ENCODE measurements at regions not wholly inside any gene's neighbourhood (a gene's known extent, or its start where the extent isn't known, plus 50 kb on each side); places are given as distances from the start of the nearest gene placed in this dataset.
"Not testable (repeated sequence)": the region's sequence is repeated elsewhere in the genome, so short reads cannot be mapped to it uniquely, and the experiment has no call there.

DNA sequence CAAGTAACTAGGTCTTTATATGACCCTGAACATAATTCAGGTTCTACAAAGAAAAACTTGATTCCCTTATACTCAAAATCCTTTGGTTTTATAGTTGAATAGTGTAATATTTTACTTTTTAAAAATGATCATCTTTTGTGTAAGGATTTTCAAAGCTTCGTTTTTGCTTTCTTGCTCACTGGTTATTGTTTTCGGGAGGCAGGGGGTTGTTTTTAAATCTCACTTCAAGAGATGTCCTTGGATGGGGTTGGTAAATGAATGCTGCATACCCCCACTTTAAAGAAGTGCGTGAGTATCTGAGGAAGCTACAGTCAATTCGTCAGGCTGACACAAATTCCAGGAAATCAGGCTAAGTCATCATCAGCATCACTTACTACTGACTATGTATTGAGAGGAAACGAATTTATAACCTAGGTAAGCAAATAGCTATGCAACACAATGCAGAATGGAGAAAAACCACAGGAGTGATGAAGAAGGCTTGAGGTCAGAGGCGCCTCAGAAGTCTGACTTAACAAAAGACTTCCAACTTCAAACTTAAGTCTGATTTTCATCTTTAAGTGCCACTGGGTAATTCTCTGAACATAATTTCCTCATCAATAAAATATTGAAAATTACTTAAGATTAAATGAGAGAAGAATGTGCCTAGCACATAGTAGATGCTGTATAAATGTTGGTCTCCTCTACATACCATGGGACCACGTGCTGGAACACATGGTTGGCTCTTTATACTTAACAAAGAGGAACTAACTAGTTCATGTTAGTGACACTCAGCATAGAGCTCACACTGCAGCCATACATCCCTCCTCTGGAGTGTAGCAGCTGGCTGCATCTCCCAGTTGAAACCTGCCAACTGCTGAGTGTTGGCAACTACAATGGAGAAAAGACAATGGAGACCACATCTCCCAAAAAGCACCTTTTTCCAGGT is 106.0 kb upstream of the KIF2A start:
- DNase-seq: no peak

DNA sequence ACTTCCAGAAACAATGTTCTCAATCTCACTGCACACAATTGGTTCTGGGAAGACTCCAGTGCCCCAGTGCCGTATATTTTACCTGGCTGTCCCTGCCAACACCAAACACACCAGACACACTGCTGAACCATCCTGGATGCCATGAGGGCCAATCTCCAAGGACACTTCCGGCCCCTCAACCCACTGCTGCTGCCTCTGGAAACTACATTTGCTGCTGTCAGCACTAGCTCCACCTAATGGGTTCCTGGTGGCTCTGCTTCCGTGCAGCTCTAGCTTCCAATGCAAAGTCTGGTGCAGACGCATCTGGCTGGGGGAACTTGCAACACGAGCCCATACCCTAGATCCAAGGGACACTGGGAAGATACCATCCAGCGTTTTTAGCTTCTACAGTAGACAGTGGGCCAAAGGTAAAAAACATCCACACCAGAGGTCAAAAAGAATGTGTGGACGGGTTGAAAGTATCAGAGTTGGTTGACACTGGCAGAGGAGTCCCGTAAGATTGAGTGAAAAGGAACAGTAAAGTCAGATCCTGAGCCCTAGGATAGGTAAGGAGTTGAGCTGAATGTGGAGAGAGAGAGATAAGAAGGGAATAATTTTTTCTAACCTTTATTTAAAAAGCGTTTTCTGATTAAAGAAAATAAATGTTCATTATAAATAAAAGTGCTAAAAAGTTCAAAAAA is 99.7 kb upstream of the KIF2A start:
- no peak for DNase-seq

DNA sequence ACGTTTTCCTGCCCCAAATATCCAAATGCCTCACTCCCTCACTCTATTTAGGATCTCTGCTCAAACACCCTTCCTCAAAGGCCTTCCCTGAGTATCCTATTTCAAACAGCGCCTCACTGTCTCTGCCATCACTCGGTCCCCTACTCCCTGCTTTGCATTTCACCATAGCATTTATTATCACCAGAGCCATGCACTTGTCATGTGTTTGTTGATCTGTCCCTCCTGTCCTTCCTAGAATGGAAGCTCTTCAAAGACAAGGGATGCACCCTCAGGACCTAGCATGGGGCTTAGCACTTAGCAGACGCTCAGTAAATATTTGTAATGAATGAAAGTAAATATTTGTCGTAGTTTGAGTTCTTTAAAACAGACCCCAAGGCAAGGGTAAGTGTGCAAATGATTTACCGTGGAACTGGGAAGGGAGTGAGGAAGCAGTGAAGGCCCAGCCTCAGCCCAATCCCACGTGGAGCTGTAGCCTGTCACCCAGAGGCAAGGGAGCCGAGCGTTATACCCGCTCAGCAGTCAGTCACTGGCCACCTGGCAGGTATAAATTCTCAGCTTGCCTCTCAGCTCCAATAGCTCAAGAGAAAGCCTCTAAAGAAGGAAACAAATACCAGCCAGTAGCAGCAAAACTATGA is 97.7 kb upstream of the KIF2A start:
- no peak for DNase-seq

DNA sequence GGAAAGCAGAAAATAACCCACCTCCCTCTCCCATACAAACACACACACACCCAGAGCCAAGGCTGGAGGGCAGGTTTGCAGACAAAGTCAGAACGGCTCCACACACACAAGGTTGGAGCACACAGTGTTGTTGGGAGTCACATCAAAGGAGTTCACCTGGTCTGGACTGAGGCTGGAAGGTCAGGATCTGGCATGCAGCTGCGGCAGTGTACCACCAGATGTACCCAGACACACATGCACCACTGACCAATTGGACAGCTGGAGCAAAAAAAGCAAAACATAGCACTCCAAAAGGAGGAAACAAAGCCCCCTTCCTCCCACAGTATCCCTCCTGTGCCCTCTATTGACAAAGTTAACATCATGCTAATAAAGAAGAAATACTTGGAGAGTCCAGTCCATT is 94.6 kb upstream of the KIF2A start:
- DNase-seq: no peak

DNA sequence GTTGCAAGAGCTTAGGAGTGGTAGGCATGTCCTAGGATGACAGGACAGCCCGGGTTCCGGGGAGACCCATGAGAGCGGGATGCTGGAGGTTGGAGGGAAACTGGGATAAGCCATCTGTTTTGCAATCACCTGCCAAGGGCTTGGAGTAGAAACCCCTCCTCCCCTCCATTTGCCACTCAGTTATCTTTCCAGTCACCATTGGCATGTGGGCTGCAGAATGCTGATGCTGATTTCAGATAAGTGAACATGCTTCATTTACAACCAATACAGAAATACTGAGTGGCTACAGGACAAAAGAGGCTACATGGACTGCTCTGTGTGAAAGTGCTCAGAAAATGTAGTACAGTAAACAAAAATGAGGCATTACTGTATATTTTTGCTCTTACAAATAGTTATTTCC is 93.4 kb upstream of the KIF2A start:
- DNase-seq: no peak

DNA sequence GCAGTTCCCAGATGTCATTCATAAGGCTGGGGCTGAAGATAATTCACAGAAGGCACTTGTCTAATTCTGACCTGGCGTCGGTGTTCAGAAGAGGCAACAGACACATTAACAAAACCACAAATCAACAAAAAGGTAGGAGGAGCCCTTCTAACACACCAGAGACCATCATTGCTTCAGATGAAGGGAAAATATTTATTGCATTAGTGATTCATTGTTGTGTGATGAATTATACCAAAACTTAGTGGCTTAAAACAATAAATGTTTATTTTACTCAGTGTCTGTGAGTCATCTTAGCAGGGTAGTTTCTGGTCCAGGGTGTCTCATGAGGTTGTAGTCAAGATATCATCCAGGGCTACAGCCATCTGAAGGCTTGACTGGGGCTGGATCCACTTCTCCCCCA is 91.3 kb upstream of the KIF2A start:
- DNase-seq: no peak

DNA sequence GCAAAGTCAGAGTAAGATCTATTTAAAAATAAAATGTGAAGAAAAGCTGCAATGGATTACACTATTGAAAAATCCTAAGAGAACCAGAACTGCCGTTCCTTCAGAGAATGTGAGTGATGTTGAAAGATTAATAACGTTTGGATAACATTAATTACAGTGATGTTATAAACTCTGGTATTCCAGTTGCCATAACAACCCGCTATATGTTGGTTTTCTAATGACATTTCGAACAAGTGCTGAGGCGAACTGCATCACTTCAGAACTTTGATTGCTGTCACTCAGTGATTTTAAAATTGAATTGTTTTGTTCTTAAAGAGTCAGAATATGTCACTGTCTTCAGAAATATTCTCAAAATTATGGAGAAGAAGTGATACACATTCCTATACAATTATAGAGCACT is 89.4 kb upstream of the KIF2A start:
- DNase-seq: not testable (repeated sequence)

DNA sequence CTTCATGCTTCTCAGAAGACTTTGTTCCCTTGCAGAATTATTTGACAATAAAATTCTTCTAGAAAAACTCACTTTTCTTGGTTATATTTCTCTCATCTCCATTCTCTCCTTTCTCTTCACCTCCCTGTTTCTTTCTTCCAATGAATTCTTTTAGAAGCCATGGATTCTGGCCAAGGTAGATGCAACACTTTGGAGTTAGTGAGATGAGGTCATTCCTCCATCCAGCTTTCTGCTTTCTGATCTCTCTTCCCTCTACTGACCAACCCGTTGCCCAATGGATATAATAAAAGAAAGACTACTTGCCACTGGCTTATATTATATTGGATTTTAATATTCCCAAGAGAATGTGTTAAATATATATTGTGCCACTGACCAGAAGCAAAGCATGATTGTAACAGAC is 88.9 kb upstream of the KIF2A start:
- DNase-seq: not testable (repeated sequence)

DNA sequence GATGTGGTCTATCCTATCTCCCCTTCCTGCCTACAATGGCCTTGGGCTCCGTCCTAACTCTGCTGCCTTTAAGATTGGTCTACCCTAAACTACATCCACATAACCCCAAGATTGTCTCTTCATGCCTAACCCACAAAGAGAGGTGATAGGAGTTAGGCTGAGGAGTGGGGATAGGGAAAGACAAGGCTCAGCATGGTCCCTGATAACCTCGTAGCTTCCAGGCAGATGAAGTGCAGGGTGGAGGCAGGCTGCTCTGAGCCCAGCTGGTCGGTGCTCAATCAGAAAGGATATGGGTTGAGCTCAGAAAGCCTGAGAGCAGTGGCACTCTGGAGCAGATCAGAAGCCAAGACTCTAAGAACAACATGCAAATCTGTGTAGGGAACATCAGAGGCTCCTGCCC is 87.1 kb upstream of the KIF2A start:
- DNase-seq: not testable (repeated sequence)

DNA sequence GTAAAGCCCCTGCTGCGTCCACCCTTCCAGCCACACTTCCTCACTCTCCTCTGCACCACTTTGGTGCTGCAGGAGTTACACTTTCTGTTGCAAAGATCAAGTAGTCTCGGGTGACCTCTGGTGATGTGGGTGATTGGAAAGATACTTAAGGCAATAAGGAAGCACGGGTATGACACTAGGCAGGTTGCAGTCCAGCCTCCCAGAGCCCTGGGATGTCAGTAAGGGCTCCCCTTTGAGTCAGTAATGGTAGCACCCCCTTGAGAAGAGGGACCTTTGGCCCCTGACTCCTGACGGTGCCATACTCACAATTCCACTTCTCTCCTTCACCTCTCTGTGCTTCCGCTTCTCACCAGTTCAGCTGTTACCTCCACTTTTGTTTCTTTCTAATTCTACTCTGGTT is 84.1 kb upstream of the KIF2A start:
- DNase-seq: not testable (repeated sequence)

DNA sequence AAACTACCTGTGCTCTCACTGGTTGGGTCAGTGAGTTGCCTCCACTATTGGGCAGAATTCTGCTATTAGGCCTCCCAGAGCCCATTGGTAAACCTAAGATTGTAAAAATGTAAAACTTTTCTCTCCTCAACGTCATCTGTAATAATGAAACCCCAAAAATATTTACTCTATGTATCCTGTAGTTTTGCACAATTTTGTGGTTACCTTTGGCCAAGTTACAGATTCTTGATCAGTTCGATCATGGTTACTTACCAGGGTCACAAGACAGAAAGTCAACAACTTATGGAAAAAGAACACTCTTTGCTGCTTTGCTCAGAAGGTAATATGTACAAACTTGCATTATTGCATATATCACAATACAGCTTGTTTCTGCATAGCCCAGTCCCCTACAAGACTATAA is 83.7 kb upstream of the KIF2A start:
- DNase-seq: not testable (repeated sequence)

DNA sequence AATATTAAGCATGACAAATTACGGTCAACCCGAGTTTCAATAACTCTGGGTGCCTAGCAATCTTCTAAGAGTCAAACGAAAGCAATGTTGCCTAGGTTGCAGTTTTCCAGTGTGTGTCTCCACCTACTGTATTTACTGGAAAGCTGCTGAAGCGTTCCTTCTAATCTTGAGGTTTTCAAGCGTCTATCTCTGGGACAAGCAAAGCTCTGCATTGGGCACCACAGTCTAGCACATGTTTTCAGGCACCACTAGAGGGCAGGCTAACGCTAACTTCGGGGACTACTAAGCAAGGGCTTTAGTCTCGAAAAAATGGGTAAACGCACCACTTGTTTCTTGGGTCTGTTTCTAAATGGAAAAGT is 82.7 kb upstream of the KIF2A start:
- DNase-seq: not testable (repeated sequence)

DNA sequence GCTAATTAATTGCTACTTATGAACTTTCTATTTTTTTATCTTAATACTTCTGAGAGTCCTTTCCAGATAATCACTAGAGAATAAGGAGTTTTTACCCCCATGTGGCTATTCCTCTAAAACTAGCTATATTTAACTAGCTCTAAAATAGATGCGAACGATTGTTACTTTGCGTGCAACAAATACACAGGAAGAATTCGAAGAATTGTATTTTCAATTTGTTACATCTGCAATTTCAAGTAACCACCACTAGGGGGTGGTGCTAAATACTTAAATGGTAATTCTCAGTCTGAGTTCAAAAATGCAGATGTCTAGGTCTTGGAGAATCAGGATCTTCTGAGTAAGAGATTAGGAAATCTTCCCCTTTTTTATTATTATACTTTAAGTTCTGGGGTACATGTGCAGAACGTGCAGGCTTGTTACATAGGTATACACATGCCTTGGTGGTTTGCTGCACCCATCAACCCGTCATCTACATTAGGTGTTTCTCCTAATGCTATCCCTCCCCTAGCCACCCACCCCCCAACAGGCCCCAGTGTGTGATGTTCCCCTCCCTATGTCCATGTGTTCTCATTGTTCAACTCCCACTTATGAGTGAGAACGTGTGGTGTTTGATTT is 80.9 kb upstream of the KIF2A start:
- DNase-seq: peak; percentile 1 to 13

DNA sequence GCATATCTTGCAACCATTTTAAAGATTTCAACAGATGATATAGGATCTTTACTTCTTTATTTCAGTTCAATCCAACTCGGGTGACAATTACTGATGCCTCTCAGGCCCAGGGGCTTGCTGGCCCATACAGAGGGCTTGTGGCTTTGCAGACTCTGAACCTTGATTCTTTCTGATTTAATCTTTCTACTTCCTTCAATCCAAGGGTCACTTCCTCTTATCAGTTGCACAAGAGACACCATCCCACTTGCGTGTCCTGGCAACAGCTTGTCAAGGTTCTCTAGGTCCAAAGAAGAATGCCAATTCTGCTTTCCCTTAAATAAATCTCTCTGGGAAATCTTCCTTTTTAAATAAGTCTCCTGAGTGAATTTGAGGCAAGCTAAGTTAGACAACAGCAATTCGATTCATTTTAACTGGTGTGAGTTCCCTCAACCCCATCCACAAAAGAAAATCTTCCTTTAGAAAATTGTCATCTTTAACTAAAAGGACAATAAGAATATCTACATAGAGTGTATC is 75.1 kb upstream of the KIF2A start:
- DNase-seq: not testable (repeated sequence)

DNA sequence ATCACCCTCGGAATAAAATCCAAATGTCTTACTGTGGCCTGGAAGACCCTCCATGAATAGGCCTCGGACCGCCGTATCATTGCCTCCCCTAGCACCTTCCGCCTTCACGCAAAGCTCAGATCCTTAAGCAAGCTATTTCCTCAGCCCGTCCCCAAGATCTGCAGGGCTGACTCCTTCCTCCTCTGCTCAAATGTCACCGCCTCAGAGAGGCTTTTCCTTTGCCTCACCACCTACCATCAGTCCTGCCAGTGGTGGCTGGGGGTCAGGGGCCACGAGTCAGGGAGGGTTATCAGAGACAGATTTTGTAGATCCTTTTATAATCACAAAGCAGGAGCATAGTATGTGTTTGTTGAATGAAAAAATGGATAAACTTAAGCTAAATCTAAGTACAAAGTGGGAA is 74.4 kb upstream of the KIF2A start:
- DNase-seq: no peak

DNA sequence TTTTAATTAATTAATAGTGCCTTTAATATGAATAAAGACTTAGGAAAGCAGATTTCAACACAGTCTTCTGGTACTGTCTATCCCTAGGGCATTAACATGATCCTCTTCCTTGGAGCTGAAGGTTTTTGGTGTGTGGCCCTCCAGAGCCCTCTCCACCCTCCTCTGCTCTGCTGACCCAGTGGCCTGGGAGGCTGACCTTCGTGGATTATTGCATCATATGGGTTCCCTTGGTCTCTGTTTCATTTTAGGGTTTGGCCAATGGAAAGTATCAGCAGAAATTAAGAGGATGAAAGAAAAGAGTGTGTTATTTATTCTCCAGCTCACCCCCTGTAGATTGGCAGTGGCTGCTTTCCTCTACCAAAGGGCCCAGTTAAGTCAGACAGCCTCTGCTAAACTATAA is 73.8 kb upstream of the KIF2A start:
- not testable (repeated sequence) for DNase-seq

DNA sequence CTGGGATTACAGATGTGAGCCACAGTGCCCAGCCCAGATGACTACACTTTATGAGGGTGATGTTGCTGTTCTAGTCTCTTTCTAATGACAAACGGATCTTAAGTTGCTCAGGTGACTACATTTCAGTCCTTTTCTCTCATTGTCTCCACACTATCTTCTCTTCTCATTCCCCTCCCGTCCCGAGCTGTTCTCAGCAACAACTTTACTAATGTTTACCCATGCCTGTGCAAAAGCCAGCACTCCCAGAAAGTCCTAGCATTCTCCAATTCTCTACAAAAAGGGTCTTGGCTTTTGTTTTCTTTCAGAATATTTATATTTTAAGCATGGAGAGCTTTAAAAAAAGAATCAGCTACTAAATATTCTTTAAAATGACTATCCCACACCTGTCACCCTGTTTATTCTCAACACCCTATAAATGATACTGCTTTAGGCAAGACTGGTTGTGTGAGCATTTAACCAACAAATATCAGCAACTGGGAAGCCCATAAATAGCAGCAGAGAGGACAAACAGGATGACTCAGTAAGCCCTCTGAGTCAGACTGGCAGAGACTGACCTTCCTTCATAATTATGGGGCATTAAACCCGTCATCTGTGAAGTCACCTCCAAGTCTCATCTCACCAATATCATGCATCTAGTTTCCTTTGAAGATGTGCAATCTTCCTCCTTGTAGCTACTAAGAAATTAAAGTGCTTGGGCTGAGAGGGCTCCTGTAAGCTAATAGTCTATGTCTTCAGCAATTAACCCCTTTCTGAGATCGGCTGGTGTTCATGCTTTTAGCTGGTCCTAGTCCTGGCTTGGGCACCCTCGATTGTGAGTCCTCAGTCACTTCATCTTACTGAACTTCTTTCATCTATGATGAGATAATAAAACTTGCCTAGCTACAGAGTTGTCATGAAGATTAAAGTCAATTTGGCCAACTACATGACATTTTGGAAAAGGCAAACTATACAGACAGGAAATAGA is 72.6 kb upstream of the KIF2A start:
- not testable (repeated sequence) for DNase-seq

DNA sequence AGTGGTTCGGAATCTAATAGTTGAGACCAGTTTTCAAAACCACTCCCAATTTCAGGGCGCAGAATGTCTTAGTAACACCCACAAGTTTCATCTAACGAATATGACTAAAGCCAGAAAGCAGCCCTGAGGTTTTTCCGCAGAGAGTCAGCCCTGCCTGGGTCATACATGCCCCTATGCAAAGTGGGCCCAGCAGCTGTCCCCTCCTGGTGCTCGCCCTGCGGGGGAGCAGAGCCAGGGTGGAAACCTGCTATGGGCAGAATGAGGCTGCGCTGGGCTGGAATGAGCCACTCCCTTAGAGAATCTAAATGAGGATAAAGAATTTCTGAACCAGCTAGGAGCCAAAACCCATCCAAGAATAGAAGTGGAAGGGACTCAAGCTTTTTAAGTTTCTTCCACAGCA is 69.4 kb upstream of the KIF2A start:
- DNase-seq: not testable (repeated sequence)

DNA sequence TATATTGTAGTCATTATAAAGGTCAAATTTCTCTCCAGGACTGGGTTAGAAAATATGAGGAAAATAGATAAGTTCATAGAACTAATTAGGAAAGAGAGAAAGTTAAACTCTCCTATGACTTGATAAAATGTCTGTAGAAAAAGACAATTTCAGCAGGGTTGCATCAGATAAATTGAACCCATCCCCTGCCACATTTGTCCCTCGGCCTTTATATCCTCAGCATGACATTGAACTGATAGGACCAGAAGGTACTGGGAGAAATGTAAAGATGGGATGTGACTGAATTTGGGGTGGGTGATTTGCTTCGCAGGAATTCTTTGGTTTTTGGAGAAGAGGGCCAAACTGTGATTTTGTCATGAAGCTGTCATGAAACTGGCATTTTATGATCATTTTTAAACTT is 68.1 kb upstream of the KIF2A start:
- not testable (repeated sequence) for DNase-seq

DNA sequence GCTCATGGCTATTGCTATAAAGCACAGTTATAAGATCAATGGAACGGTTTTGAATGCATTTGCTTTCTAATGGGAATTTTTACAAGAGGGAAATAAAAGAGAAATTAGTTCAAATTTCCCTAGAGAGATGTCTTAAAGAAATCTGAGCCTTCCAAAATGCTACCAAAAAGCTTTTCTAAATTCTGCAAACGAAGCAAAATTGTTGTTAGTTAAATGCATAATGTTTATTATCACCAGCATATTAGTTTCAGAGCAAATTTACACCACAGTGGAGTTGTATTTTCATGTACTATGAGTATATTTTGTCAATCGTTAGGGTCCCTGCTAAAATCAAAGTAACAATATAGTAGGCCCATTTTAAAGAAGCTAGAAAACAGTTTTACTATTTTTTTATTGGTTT is 67.4 kb upstream of the KIF2A start:
- not testable (repeated sequence) for DNase-seq

DNA sequence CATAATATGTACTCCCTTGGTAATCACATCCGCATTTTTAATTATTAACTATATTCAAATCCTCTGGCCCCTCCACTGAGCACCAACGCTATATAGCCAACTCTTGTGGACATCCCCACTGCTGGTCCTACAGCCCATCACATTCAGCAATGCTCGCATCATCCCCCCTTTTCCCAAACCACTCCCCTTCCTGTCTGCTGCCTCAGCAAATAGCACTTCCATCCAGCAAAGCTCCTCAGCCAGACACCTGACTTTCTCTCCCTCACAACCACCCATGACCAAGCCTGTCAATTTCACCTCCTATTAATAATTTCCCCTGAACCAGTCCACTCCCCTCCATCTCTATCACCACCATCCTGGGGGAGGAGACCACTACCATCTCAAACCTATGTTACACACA is 65.5 kb upstream of the KIF2A start:
- DNase-seq: not testable (repeated sequence)

DNA sequence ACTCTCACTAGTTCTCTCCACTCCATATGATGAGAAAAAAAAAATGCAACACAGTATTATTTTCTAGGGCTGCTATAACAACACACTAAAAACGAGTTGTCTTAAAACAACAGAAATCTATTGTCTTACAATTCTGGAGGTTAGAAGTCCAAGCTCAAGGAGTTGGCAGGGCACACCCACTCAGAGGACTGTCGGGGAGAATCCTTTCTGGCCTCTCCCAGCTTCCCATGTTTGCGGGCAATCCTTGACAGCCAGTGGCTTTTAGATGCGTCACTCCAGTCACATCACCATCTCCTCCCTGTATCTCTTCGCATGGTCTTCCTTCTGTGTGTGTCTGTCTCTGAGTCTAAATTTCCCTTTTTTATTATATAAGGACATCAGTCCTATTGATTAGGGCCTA is 64.0 kb upstream of the KIF2A start:
- DNase-seq: not testable (repeated sequence)
